ENCODE measurements at regions not wholly inside any gene's neighbourhood (a gene's known extent, or its start where the extent isn't known, plus 50 kb on each side); places are given as distances from the start of the nearest gene placed in this dataset.

DNA sequence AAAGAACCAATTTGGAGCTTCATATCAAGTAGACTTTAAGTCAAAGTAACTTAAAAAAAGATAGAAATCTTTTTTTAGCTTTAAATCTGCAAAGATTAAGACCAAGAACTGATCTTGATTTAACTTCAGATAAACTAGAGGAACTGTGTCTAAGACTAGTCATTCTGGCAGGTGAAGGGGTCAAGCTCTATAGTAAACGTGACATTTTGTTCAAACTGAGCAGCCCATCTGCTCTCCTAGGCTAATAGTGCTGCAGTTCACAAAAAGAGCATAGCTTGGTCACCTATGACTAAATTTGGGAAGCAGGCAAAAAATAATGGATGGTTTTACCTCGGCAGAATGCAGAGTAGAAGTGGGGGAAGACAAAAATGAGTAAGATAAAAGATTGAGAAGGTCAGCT is 168.8 kb upstream of the ALCAM start:
- Histone ChIP-seq H3K9me3 (peaks cover 2% of the 10 kb centered on the region; the same call in 1 of the 2 replicates), H3K36me3 (no peaks in the 10 kb centered on the region), H3K4me3 (no peak overlapping the region), H3K27me3 (no peaks in the 10 kb centered on the region)
- DNase-seq = no peak

DNA sequence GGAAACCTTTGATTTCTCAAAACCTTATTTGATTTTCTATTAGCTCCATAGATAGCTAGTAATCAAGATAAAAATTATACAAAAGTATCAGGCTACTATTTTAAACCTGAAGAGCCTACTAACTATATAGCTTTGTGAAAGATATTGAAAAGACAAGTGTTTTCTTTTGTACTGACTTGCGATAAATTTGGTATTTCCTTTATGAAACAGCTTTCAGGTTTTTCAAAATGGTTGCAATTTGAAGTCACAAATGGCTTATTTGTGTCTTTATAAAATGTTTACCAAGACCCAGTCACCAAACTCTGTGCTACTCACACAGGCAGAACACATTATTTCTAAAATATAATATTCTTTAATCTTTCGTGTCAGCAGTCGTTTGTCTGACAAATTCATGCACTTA is 167.5 kb upstream of the ALCAM start:
- Histone ChIP-seq H3K27me3 (no peaks in the 10 kb centered on the region), H3K9me3 (peaks cover 2% of the 10 kb centered on the region; the same call in 1 of the 2 replicates), H3K4me3 (no peak overlapping the region), H3K36me3 (no peaks in the 10 kb centered on the region)
- no peak for DNase-seq

DNA sequence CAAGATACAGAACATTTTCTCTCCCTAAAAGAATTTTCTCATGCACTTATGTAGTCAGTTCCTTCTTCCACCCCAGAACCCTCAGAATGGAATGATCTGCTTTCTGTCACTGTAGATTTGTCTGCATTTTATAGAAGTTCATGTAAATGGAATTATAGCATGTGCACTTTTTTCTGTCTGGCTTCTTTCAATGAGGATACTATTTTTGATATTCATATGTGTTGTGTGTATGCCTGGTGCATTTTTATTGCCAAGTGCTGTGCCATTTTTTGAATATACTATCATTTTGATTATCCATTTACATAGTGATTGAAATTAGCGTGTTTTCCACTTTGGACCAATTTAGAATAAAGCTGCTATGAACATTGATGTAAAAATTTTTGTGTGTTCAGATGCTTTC is 156.6 kb upstream of the ALCAM start:
- Histone ChIP-seq H3K27me3 (no peaks in the 10 kb centered on the region), H3K36me3 (no peaks in the 10 kb centered on the region), H3K9me3 (no peaks in the 10 kb centered on the region), H3K4me3 (no peak overlapping the region)
- DNase-seq = no peak

DNA sequence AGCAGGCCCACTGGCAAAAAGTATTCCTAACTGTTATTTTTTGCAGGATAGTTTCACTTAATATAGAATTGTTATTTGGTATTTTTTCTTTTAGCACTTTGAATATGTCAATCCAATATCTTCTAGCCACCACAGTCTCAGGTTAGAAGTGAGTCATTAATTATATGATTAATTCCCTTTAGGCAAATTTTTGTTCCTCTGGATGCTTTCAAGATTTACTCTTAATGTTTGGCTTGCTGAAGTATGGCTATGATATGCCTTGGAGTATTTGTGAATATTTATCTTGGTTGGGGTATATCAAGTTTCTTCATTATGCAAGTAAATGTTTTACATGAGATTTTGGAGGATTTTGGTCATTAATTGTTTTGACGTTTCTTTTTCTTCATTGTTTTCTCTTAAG is 152.1 kb upstream of the ALCAM start:
- H3K27me3 ChIP-seq = no peaks in the 10 kb centered on the region
- no peak for DNase-seq

DNA sequence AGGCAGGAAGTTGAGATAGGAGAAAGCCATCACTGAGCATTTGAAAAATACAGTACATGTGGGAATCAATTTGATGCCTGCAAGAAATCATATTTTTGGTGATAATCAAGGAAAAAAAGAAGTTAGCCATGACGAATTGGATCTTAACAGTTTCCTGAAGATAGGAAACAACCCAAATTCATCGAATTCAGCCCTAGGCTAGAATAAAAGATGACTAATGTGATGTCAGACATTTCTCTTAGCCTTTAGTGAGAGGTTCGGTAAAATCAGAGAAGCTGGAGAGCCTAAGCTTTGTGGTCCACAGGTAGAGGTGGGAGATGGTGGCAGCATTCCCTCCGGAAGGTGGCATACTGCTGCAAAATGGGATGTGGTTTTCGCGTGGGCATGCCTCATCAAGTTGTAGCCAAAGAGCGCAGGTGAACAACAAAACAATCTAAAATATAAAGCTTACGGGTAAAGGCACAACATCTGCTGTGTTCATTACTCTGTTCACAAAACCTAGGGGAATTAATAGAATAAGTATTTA is 144.1 kb upstream of the ALCAM start:
- no peak for DNase-seq
- H3K4me3 ChIP-seq = no peak overlapping the region
- no peaks in the 10 kb centered on the region for H3K27me3 ChIP-seq
- H3K36me3 ChIP-seq = no peaks in the 10 kb centered on the region
- H3K9me3 ChIP-seq = no peaks in the 10 kb centered on the region

More for the DNA sequence above, 152.1 kb upstream of the ALCAM start:
- Histone ChIP-seq H3K36me3 (no peaks in the 10 kb centered on the region), H3K9me3 (no peaks in the 10 kb centered on the region), H3K4me3 (no peak overlapping the region)

DNA sequence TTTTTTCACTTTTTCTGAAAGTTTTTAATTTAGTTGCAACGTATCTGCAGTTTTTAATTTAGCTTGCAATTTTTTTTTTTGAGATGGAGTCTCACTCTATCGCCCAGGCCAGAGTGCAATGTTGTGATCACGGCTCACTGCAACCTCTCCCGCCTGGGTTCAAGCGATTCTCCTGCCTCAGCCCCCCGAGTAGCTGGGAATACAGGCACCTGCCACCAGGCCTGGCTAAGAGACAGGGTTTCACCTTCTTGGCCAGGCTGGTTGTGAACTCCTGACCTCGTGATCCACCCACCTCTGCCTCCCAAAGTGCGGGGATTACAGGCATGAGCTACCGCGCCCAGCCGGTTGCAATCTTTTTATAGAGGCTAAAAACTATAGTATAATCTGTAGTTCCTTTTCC is 142.9 kb upstream of the ALCAM start:
- H3K9me3 ChIP-seq = no peaks in the 10 kb centered on the region; the same call in 1 of the 2 replicates
- no peaks in the 10 kb centered on the region for H3K27me3 ChIP-seq
- DNase-seq = no peak
- H3K4me3 ChIP-seq = no peak overlapping the region
- H3K36me3 ChIP-seq = no peaks in the 10 kb centered on the region

DNA sequence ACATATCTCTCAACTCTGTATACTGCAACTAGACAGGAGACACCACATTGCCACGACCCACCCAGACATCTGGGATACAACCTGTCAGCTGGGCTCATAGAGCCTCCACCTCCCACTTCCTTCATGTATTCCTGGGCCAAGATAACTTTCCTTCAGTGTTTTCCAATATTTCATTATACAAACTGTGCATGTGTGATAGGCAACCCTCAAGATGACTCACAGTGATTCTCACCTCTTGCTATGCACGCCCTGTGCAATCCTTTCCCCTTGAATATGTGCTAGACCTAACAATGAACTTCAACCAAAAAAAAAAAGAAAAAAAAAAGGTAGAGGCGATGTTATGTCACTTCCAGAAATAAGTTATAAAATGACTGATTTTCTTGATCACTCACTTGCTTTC is 138.0 kb upstream of the ALCAM start:
- no peak overlapping the region for H3K4me3 ChIP-seq
- H3K27me3 ChIP-seq = no peaks in the 10 kb centered on the region
- H3K36me3 ChIP-seq = no peaks in the 10 kb centered on the region
- no peak for DNase-seq
- H3K9me3 ChIP-seq = no peaks in the 10 kb centered on the region; the same call in 1 of the 2 replicates

DNA sequence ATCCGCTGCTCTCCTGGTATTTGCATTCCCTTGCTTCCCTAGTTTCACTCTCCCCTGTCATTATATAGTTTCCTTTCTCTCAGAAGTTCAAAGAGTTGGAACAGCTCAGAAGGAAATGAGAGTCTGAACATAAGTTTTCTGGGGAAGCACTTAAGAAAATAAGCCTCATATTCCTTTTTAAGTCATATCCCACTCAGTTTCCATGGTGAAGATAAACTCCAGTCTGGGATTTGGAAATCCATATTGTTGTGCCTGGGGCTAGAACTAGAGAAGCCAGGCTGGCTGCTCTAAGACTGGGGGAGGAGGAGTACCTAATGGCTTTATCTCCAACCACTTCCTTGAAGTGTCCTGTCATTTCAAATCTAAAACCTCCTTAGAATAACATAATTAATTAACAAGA is 134.2 kb upstream of the ALCAM start:
- no peak overlapping the region for H3K4me3 ChIP-seq
- no peak for DNase-seq
- no peaks in the 10 kb centered on the region; the same call in 1 of the 2 replicates for H3K9me3 ChIP-seq
- H3K27me3 ChIP-seq = no peaks in the 10 kb centered on the region
- H3K36me3 ChIP-seq = no peaks in the 10 kb centered on the region

DNA sequence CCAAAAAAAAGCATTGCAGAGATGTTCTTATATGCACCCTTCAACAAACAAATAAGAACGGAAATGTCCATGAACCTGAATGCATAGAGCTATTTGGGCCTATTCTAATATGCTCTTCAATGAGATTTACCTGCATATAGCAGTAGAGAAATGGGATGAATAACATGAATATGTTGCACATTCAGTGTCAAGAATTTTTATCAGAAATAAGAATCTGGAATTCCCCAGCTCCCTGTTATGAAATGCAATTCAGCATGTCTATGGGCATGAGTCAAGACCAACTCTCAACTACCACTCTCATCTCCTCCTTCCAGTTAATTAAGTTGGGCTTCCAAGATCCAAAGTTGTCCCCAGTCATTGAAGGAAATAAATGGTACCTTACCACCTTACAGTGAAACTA is 133.7 kb upstream of the ALCAM start:
- Histone ChIP-seq H3K36me3 (no peaks in the 10 kb centered on the region), H3K9me3 (no peaks in the 10 kb centered on the region; the same call in 1 of the 2 replicates), H3K27me3 (no peaks in the 10 kb centered on the region), H3K4me3 (no peak overlapping the region)
- DNase-seq = no peak

DNA sequence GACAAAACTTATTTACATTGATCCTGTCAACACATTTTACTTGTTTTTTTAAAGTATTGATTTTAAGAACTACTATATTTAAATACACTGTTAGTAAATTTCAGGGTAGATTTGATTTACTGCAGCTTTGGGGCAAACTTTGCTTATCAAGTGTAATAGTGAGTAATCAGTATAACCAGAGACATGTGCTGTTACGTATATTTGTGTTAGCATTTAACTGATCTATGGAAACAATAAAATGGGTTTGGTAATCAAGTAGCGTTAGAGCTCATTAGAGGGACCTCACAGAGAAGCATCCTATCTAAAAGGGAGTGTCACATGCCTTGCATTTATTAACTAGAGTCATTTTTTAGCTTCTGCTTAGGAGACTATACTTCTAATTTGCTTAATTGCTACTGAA is 131.5 kb upstream of the ALCAM start:
- no peak for DNase-seq
- Histone ChIP-seq H3K36me3 (no peaks in the 10 kb centered on the region), H3K4me3 (no peak overlapping the region), H3K27me3 (no peaks in the 10 kb centered on the region), H3K9me3 (no peaks in the 10 kb centered on the region)

DNA sequence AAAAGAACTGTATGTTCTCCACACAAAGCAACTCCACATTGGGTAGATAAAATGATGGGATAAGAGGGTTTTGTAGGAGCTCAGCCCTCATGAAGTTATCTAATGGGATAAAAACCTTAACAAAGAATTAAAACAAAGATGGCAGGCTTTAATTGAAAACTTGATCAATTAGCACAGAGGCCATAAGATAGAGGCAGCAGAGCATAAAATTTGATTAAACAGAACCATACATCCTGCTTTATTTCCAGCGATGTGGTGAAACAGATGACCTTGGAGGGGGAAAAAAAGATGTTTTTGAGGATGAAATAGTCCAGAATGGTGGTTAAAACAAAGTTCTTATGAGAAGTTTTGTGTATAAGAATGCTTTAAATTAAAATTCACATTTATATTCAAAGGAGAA is 130.9 kb upstream of the ALCAM start:
- no peaks in the 10 kb centered on the region for H3K27me3 ChIP-seq
- H3K36me3 ChIP-seq = no peaks in the 10 kb centered on the region
- H3K4me3 ChIP-seq = no peak overlapping the region
- no peak for DNase-seq
- no peaks in the 10 kb centered on the region for H3K9me3 ChIP-seq

DNA sequence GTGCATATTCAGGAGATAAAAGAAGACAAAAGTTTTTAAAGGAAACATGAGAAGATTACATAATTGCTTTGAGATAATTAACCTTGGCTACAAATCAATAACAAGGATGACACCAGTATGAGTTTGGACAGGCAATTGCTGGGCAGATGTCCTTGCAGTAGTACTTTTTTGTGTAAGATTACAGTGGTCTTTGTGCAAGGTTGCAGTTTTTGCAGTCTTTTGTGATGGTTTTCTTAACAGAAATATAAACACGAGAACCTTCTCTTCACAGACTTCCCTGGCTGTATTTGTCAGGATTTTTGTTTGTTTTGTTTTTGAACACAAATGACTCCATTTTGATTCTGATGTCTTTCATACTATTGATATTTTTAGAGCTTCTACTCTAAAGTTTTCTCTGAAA is 128.3 kb upstream of the ALCAM start:
- H3K4me3 ChIP-seq = no peak overlapping the region
- H3K27me3 ChIP-seq = no peaks in the 10 kb centered on the region
- H3K36me3 ChIP-seq = no peaks in the 10 kb centered on the region
- no peak for DNase-seq
- no peaks in the 10 kb centered on the region for H3K9me3 ChIP-seq

DNA sequence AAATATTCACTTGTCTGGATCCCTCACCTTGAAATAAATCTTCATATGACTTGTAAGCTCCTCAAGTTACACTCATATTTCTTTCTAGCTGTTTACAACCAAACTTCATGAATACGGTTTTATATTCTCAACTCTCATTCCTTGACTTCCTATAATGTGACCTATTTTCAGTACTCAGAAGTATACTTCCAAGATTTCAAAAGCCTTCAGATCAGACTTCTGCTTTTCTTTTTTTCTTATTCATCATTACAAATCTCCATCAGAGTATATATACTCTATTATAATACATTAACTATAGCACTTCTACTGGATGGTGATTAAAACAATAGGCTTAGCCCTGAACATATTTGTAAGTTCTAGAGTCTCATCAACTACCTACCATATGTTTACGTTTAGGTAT is 123.6 kb upstream of the ALCAM start:
- H3K9me3 ChIP-seq = no peaks in the 10 kb centered on the region
- H3K4me3 ChIP-seq = no peak overlapping the region
- DNase-seq = no peak
- H3K36me3 ChIP-seq = no peaks in the 10 kb centered on the region
- H3K27me3 ChIP-seq = no peaks in the 10 kb centered on the region

DNA sequence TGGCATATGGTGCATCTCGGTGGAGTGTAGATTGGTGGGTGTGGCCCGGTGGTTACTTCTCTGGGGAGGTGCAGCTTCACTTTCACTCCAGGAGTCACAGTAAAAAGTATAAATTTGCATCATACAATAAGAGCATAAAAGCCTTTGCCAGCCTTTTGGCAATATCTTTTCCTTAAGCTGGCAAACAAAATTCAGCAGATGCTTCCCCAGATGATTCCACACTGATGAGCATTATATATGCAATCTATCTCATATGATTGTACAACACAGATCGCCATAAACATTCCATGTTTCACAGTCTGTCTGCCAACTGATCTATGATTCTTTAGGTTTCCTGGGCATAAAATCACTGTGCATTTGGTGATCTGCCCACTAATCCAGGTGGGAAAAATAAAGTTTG is 120.2 kb upstream of the ALCAM start:
- Histone ChIP-seq H3K9me3 (0 out of 2 replicates have a peak, but pooled peaks cover 3% of the 10 kb centered on the region), H3K27me3 (no peaks in the 10 kb centered on the region), H3K36me3 (no peaks in the 10 kb centered on the region), H3K4me3 (no peak overlapping the region)
- no peak for DNase-seq

DNA sequence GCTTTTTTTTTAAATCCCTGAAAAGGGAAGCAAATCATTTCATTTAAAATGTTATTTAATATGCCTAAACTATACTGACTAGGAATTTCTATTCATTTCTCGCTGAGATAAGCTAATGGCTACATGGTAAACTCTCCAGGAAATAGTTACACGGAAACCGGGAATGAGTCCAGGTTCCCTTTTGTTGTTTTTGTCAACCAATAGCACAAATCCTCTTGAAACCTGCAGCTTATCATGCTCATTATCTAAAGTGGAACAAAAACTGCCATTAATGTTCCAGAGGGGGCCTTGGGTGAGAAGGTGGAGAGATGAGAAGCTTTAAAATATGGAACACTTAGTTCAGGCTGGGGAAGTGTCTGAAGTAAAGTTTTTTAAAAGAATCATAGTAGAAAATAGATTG is 113.5 kb upstream of the ALCAM start:
- H3K9me3 ChIP-seq = 0 out of 2 replicates have a peak, but pooled peaks cover 3% of the 10 kb centered on the region
- H3K27me3 ChIP-seq = no peaks in the 10 kb centered on the region
- no peak overlapping the region for H3K4me3 ChIP-seq
- no peaks in the 10 kb centered on the region for H3K36me3 ChIP-seq
- DNase-seq = no peak

DNA sequence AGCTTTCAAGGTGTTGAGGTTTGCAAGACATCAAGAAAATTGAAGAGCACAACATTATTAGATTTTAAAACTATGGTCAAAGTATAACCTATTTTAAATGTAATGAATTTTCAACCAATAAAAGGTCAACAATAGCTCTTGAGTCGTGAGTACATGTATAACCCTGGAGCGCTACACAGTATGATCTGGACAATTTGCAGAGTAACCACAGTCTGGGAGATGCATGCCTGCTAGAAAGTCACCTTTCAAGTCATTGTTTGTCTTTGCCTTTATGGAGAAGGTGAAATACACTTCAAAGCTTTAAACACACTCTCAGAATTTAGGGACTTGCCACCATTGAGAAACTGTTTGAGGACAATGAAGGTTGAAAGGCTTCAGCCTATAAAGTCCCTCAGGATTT is 112.6 kb upstream of the ALCAM start:
- H3K9me3 ChIP-seq = 0 out of 2 replicates have a peak, but pooled peaks cover 3% of the 10 kb centered on the region

DNA sequence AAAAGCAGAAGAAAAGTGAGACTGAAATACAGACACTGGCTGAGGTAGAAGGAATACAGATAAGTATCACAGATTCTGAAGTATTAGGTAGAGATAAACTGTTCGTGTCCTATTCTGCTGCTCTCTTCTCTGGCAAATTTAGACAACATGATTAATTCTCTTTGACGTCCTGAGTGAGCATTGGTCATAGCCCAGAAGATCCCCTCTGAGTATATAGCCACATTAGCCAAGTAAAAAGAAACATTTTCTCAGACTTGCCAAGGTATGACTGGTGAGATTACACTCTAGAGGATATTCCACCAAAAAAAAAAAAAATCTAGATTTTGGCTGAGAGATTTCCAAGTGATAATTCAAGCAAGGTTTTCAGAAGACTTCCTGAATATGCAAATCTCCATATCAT is 111.4 kb upstream of the ALCAM start:
- H3K4me3 ChIP-seq = no peak overlapping the region
- H3K36me3 ChIP-seq = no peaks in the 10 kb centered on the region
- peaks cover 3% of the 10 kb centered on the region; the same call in 1 of the 2 replicates for H3K9me3 ChIP-seq
- H3K27me3 ChIP-seq = no peaks in the 10 kb centered on the region
- no peak for DNase-seq

More for the DNA sequence above, 112.6 kb upstream of the ALCAM start:
- no peak for DNase-seq
- Histone ChIP-seq H3K27me3 (no peaks in the 10 kb centered on the region), H3K4me3 (no peak overlapping the region), H3K36me3 (no peaks in the 10 kb centered on the region)

DNA sequence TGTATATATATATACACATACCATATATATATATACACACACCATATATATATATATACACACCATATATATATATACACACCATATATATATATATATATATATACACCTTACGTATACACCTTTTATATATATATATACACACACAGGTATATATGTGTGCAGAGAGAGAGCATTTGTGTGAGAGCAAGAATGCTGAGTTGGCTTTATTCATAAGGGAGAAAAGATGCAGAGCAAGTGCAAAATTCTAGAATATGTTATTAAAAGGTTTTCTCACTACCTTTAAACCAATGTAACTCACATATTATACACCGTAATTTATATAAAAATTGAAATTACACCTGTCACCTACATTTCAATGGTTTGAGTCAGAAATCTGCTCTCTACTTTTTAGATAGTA is 107.2 kb upstream of the ALCAM start:
- Histone ChIP-seq H3K36me3 (no peaks in the 10 kb centered on the region), H3K9me3 (no peaks in the 10 kb centered on the region; the same call in 1 of the 2 replicates), H3K27me3 (no peaks in the 10 kb centered on the region), H3K4me3 (no peak overlapping the region)
- no peak for DNase-seq

DNA sequence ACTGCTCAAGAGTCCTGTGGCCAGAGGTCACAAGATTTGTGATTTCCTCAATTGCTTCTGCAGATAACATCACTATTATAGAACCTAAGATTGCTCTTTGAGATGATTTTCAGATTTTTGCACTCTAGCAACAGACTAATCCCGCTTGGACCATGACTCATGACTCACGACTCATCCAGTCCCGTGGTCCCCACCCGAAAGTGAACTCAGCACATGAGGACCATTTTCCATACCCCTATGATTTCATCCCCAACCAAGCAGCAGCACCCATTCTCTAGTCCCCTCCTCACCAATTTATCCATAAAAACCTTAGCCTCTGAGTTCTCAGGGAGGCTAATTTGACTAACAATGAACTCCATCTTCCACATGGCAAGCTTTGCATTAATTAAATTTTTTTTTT is 106.3 kb upstream of the ALCAM start:
- no peaks in the 10 kb centered on the region for H3K27me3 ChIP-seq
- H3K9me3 ChIP-seq = no peaks in the 10 kb centered on the region; the same call in 1 of the 2 replicates
- H3K36me3 ChIP-seq = no peaks in the 10 kb centered on the region
- DNase-seq = peak; percentile 13
- H3K4me3 ChIP-seq = no peak overlapping the region
